HepG2 (cell line): ENCODE measurements at regions not wholly inside any gene's neighbourhood (a gene's known extent, or its start where the extent isn't known, plus 50 kb on each side); places are given as distances from the start of the nearest gene placed in this dataset.

ENCODE experiments used
- ATAC-seq: fragments of 200-7000 bp; cut with Tn5 transposase; 3 replicates; pipeline ENCODE4 v1.9.1; 2020; ENCODE audit warnings: mild to moderate bottlenecking, moderate library complexity
- BruUV-seq: library from RNA; stranded (reverse); fragments of 400-500 nt; replicated peaks from 2 replicates; lab custom pipeline; 2021; lab: Mats Ljungman, UMichigan
- CTCF ChIA-PET: fragments of 300-600 bp; formaldehyde crosslinking; extraction: SDS; loops from one replicate; lab custom pipeline; 2021; ENCODE audit warnings: low total read pairs, inconsistent platforms, low intra/inter-chr PET ratio; lab: Yijun Ruan, JAX
- POLR2A ChIA-PET: fragments of 350-600 bp; sonication (Branson Sonifier 250); formaldehyde crosslinking; loops from one replicate; lab custom pipeline; 2020; ENCODE audit warnings: antibody characterized with exemption, inconsistent platforms; lab: Yijun Ruan, JAX
- DNase-seq: peaks from one replicate; pipeline ENCODE4 v3.0.0-alpha.2; 2015; ENCODE audit warnings: low spot score
- FAIRE-seq: peaks from 3 replicates; lab custom pipeline; 2011; peaks lifted over from hg19 to GRCh38; lab: Jason Lieb, UNC
- H2AFZ ChIP-seq: one replicate; pipeline ENCODE4 v1.6.1; 2011; ENCODE audit warnings: low read length, inconsistent platforms
- H3K27ac ChIP-seq: fragments of 300-600 bp; 3 replicates; pipeline ENCODE4 v1.8.0; 2011; ENCODE audit warnings: mixed run types, mild to moderate bottlenecking, mixed read lengths, low read length, inconsistent platforms; ENCODE audit not compliant: insufficient read depth; ENCODE audit errors: extremely low read length
- H3K27me3 ChIP-seq, 2 experiments: fragments of 200-600 bp in 1 of 2; 2 replicates in 1 of 2; 3 replicates in 1 of 2; pipeline versions ENCODE4 v1.6.0 to v1.8.0; 2011; ENCODE audit warnings: low read length in 2 of 2, mild to moderate bottlenecking in 2 of 2, moderate library complexity in 2 of 2, inconsistent platforms in 1 of 2; ENCODE audit not compliant: insufficient read depth in 2 of 2, control insufficient read depth in 1 of 2
- H3K36me3 ChIP-seq, 2 experiments: fragments of 200-600 bp in 1 of 2; replicated peaks in 1 of 2; 2 replicates in 1 of 2; 3 replicates in 1 of 2; pipeline versions ENCODE4 v1.5.1 to v1.8.0; 2011; ENCODE audit warnings: low read length in 2 of 2, inconsistent platforms in 1 of 2; ENCODE audit not compliant: insufficient read depth in 2 of 2, control insufficient read depth in 1 of 2
- H3K4me1 ChIP-seq: 2 replicates; pipeline ENCODE4 v1.5.1; 2012; ENCODE audit warnings: low read length, inconsistent platforms; ENCODE audit not compliant: insufficient read depth
- H3K4me2 ChIP-seq: 2 replicates; pipeline ENCODE4 v1.6.0; 2011; ENCODE audit warnings: low read depth, low read length, inconsistent platforms
- H3K4me3 ChIP-seq, 3 experiments: fragments of 200-600 bp in 1 of 3; sonication (generic), shearing (Covaris generic) in 1 of 3; replicated peaks in 1 of 3; 2 replicates each; pipeline ENCODE4 v1.5.1; 2011 to 2016; ENCODE audit warnings: low read length in 3 of 3, inconsistent platforms in 2 of 3, low read depth in 2 of 3, mild to moderate bottlenecking in 2 of 3, control low read depth in 1 of 3, mixed read lengths in 1 of 3; ENCODE audit not compliant: insufficient read depth in 1 of 3
- H3K79me2 ChIP-seq: one replicate; pipeline ENCODE4 v1.6.1; 2011; ENCODE audit warnings: low read length, inconsistent platforms; ENCODE audit not compliant: insufficient read depth
- H3K9ac ChIP-seq: 2 replicates; pipeline ENCODE4 v1.6.0; 2011; ENCODE audit warnings: mild to moderate bottlenecking, low read depth, low read length, inconsistent platforms; ENCODE audit not compliant: insufficient read depth
- H3K9me3 ChIP-seq: 2 replicates; pipeline ENCODE4 v1.5.1; 2012; ENCODE audit warnings: mild to moderate bottlenecking, low read length
- H4K20me1 ChIP-seq: 2 replicates; pipeline ENCODE4 v1.6.0; 2011; ENCODE audit warnings: inconsistent platforms, mild to moderate bottlenecking, low read length, moderate library complexity; ENCODE audit not compliant: insufficient read depth
- ATF7 ChIP-seq, 2 experiments: fragments of 450-650 bp in 1 of 2; sonication (generic) in 1 of 2; formaldehyde crosslinking in 1 of 2; IDR thresholded peaks; 2 replicates each; pipeline versions ENCODE4 v1.4.0 to v1.6.1; 2016 to 2020; ENCODE audit warnings: antibody characterized with exemption in 1 of 2, mild to moderate bottlenecking in 1 of 2, missing genetic modification reagents in 1 of 2
- CREB1 ChIP-seq, 2 experiments: fragments of 450-650 bp in 1 of 2; IDR thresholded peaks; 2 replicates each; pipeline ENCODE4 v1.6.1; 2016 to 2017; ENCODE audit warnings: control low read depth in 1 of 2, mild to moderate bottlenecking in 1 of 2, missing compliant biosample characterization in 1 of 2, missing genetic modification characterization in 1 of 2
- FOXK1 ChIP-seq: sonication (generic); formaldehyde crosslinking; IDR thresholded peaks from 2 replicates; pipeline ENCODE4 v1.4.0; 2020; ENCODE audit warnings: low read depth, missing genetic modification reagents, borderline replicate concordance
- GATA4 ChIP-seq: sonication (generic); IDR thresholded peaks from 2 replicates; pipeline ENCODE4 v1.6.1; 2016; ENCODE audit warnings: antibody characterized with exemption, low read depth, borderline replicate concordance
- HHEX ChIP-seq: IDR thresholded peaks from 2 replicates; pipeline ENCODE4 v1.6.1; 2016; ENCODE audit warnings: control low read depth
- HNF4A ChIP-seq: sonication (generic); formaldehyde crosslinking; IDR thresholded peaks from 2 replicates; pipeline ENCODE4 v1.4.0; 2020; ENCODE audit warnings: missing genetic modification reagents
- KLF13 ChIP-seq: sonication (generic); formaldehyde crosslinking; IDR thresholded peaks from 2 replicates; pipeline ENCODE4 v1.4.0; 2020; ENCODE audit warnings: mild to moderate bottlenecking, missing genetic modification reagents
- MTF2 ChIP-seq: sonication (generic); formaldehyde crosslinking; IDR thresholded peaks from 2 replicates; pipeline ENCODE4 v1.5.0; 2020; ENCODE audit warnings: missing genetic modification reagents, borderline replicate concordance
- POLR2G ChIP-seq: fragments of 200-400 bp; formaldehyde crosslinking; IDR thresholded peaks from 2 replicates; pipeline ENCODE4 v1.6.1; 2018; ENCODE audit warnings: mild to moderate bottlenecking, low read depth, low read length, moderate library complexity
- SAP130 ChIP-seq: IDR thresholded peaks from 2 replicates; pipeline ENCODE4 v1.6.1; 2016; ENCODE audit warnings: low read depth
- ZBTB2 ChIP-seq: sonication (generic); formaldehyde crosslinking; IDR thresholded peaks from 2 replicates; pipeline ENCODE4 v1.8.0; 2022; ENCODE audit warnings: low read depth, missing genetic modification reagents
- ZFP41 ChIP-seq: sonication (generic); formaldehyde crosslinking; IDR thresholded peaks from 2 replicates; pipeline ENCODE4 v1.4.0; 2020; ENCODE audit warnings: mild to moderate bottlenecking, missing genetic modification reagents, borderline replicate concordance
- ZNF350 ChIP-seq: sonication (generic); formaldehyde crosslinking; IDR thresholded peaks from 2 replicates; pipeline ENCODE4 v1.4.0; 2020; ENCODE audit warnings: mild to moderate bottlenecking, low read depth, missing genetic modification reagents, borderline replicate concordance
- ZSCAN21 ChIP-seq: sonication (generic); formaldehyde crosslinking; IDR thresholded peaks from 2 replicates; pipeline ENCODE4 v1.8.0; 2022; ENCODE audit warnings: mild to moderate bottlenecking, missing genetic modification reagents, moderate library complexity, borderline replicate concordance
- WGBS: methylation state at CpG from one replicate; pipeline ENCODE4 v1.1.6; 2017; ENCODE audit warnings: low lambda C conversion rate; 5-methylcytosine and 5-hydroxymethylcytosine counted together
- in situ Hi-C: cut with HindIII; loops from 2 replicates; pipeline ENCODE4 v1.10.0; 2017; ENCODE audit warnings: low pct_unique_long_range_greater_than_20kb; ENCODE audit not compliant: extremely low pct_ligation_motif_present
- intact Hi-C: fragments of 100-400 bp; cut with micrococcal nuclease; formaldehyde crosslinking; loops from one replicate; pipeline ENCODE4 v1.10.0; 2022; ENCODE audit not compliant: unreplicated experiment

GRCh38 chr2:81171447-81171846 is 866.9 kb upstream of the LRRTM1 start:
- no peak overlapping the region for H3K4me3 ChIP-seq
- POLR2A ChIA-PET: no interaction called here
- H3K27ac ChIP-seq: no peak overlapping the region
- intact Hi-C loops: no loop called here
- no peaks in the 10 kb centered on the region for H4K20me1 ChIP-seq
- no peaks in the 10 kb centered on the region for H3K79me2 ChIP-seq
- no peak for ATAC-seq
- no peak overlapping the region for H2AFZ ChIP-seq
- H3K4me2 ChIP-seq: no peak overlapping the region
- TF ChIP-seq ZFP41 (CRISPR knock-in tag) (no peak), KLF13 (CRISPR knock-in tag) (no peak), ZSCAN21 (no peak), CREB1 (IDR thresholded peaks at IDR 0.05) (peak; percentile 86), CREB1 (CRISPR knock-in tag; IDR thresholded peaks at IDR 0.05) (no peak), ATF7 (IDR thresholded peaks at IDR 0.05) (peak; percentile 95), ATF7 (CRISPR knock-in tag; IDR thresholded peaks at IDR 0.05) (no peak), MTF2 (CRISPR knock-in tag) (no peak)
- TF ChIP-seq, all 625 proteins: peak for 2
- Histone ChIP-seq H3K9ac (no peak overlapping the region), H3K27me3 (no peaks in the 10 kb centered on the region), H3K4me1 (no peaks in the 10 kb centered on the region), H3K36me3 (no peaks in the 10 kb centered on the region), H3K9me3 (peaks cover 36% of the 10 kb centered on the region)
- FAIRE-seq (no peak), DNase-seq (no peak)
- no TSS peak for BruUV-seq
- in situ Hi-C loops: no loop called here
- CTCF ChIA-PET: no interaction called here
- 0% methylated on average over 2 of the region's 2 CpGs for WGBS

- H3K9ac ChIP-seq: no peak overlapping the region
- FAIRE-seq (no peak), DNase-seq (no peak)
- H3K9me3 ChIP-seq: peaks cover 21% of the 10 kb centered on the region
- no peaks in the 10 kb centered on the region for H3K79me2 ChIP-seq
- intact Hi-C loops: no loop called here
- BruUV-seq: no TSS peak
- 1% methylated on average over 3 of the region's 3 CpGs for WGBS
- POLR2A ChIA-PET: no interaction called here
- no peak overlapping the region for H2AFZ ChIP-seq
- H3K27me3 ChIP-seq: no peaks in the 10 kb centered on the region
- H3K4me3 ChIP-seq: no peak overlapping the region
- TF ChIP-seq HNF4A (no peak), POLR2G (no peak), ZNF350 (no peak), SAP130 (no peak), CREB1 (IDR thresholded peaks at IDR 0.05) (peak; percentile 52; the same call in 1 of the 2 replicates), CREB1 (CRISPR knock-in tag; IDR thresholded peaks at IDR 0.05) (no peak), ATF7 (IDR thresholded peaks at IDR 0.05) (peak; percentile 79), ATF7 (CRISPR knock-in tag; IDR thresholded peaks at IDR 0.05) (no peak), HHEX (no peak), GATA4 (no peak), FOXK1 (CRISPR knock-in tag) (no peak), ZBTB2 (CRISPR knock-in tag) (no peak)
- TF ChIP-seq, all 625 proteins: peak for 2
- CTCF ChIA-PET: no interaction called here
- in situ Hi-C loops: no loop called here
- Histone ChIP-seq H4K20me1 (no peaks in the 10 kb centered on the region), H3K27ac (no peak overlapping the region), H3K36me3 (no peaks in the 10 kb centered on the region), H3K4me2 (no peak overlapping the region), H3K4me1 (no peaks in the 10 kb centered on the region)
- no peak for ATAC-seq
These were observed 859.0 kb upstream of the LRRTM1 start for GRCh38 chr2:81163583-81163982.
